Muscle layer of duodenum (tissue), 2 donors: ENCODE measurements at regions not wholly inside any gene's neighbourhood (a gene's known extent, or its start where the extent isn't known, plus 50 kb on each side); places are given as distances from the start of the nearest gene placed in this dataset.

ENCODE experiments used
- H3K27ac ChIP-seq: one replicate; pipeline ENCODE4 v1.7.0; 2013; ENCODE audit warnings: mild to moderate bottlenecking, low read length
- H3K27me3 ChIP-seq: one replicate; pipeline ENCODE4 v1.7.0; 2013; ENCODE audit warnings: low read depth, mild to moderate bottlenecking, control low read depth, low read length
- H3K36me3 ChIP-seq, 2 donors: one replicate each; pipeline ENCODE4 v1.7.0; 2013; ENCODE audit warnings: low read length in 2 of 2, control low read depth in 1 of 2, mild to moderate bottlenecking in 1 of 2; ENCODE audit not compliant: insufficient read depth in 2 of 2, control insufficient read depth in 1 of 2
- H3K4me1 ChIP-seq, 2 donors: one replicate each; pipeline ENCODE4 v1.7.0; 2013; ENCODE audit warnings: low read length in 2 of 2, mild to moderate bottlenecking in 2 of 2, control low read depth in 1 of 2, moderate library complexity in 1 of 2; ENCODE audit not compliant: insufficient read depth in 2 of 2, control insufficient read depth in 1 of 2
- H3K4me3 ChIP-seq, 2 donors: one replicate each; pipeline ENCODE4 v1.7.0; 2013; ENCODE audit warnings: low read length in 2 of 2, low read depth in 1 of 2, mild to moderate bottlenecking in 1 of 2
- H3K9me3 ChIP-seq, 2 donors: one replicate each; pipeline ENCODE4 v1.7.0; 2013; ENCODE audit warnings: low read length in 2 of 2, control low read depth in 1 of 2, mild to moderate bottlenecking in 1 of 2; ENCODE audit not compliant: control insufficient read depth in 1 of 2
- donor health status: healthy.

- H3K36me3 ChIP-seq: no peaks in the 10 kb centered on the region
- H3K4me1 ChIP-seq: no peaks in the 10 kb centered on the region
- no peaks in the 10 kb centered on the region for H3K27me3 ChIP-seq
- no peak overlapping the region for H3K4me3 ChIP-seq
- H3K9me3 ChIP-seq: no peaks in the 10 kb centered on the region
- no peak overlapping the region for H3K27ac ChIP-seq
Measured at GRCh38 chr4:161182913-161183312, 980.9 kb downstream of the FSTL5 start.

GRCh38 chr4:161178310-161178709 lies 985.5 kb downstream of the FSTL5 start:
- Histone ChIP-seq H3K27me3 (no peaks in the 10 kb centered on the region), H3K4me3 (no peak overlapping the region), H3K36me3 (no peaks in the 10 kb centered on the region), H3K9me3 (no peaks in the 10 kb centered on the region), H3K4me1 (no peaks in the 10 kb centered on the region), H3K27ac (no peak overlapping the region)

- Histone ChIP-seq H3K4me1 (no peaks in the 10 kb centered on the region), H3K9me3 (no peaks in the 10 kb centered on the region), H3K27ac (no peak overlapping the region), H3K36me3 (no peaks in the 10 kb centered on the region), H3K27me3 (no peaks in the 10 kb centered on the region), H3K4me3 (no peak overlapping the region)
Measured at GRCh38 chr4:161172396-161173026, 991.3 kb downstream of the FSTL5 start.

- Histone ChIP-seq H3K27ac (no peak overlapping the region), H3K4me3 (no peak overlapping the region), H3K9me3 (no peaks in the 10 kb centered on the region), H3K27me3 (no peaks in the 10 kb centered on the region), H3K36me3 (no peaks in the 10 kb centered on the region), H3K4me1 (no peaks in the 10 kb centered on the region)
Measured at GRCh38 chr4:161167539-161167938, 996.3 kb downstream of the FSTL5 start.

GRCh38 chr4:161160718-161161117 lies 1003.1 kb downstream of the FSTL5 start:
- H3K4me3 ChIP-seq: no peak overlapping the region
- H3K27me3 ChIP-seq: no peaks in the 10 kb centered on the region
- H3K9me3 ChIP-seq: no peaks in the 10 kb centered on the region
- no peaks in the 10 kb centered on the region for H3K4me1 ChIP-seq
- no peak overlapping the region for H3K27ac ChIP-seq
- no peaks in the 10 kb centered on the region for H3K36me3 ChIP-seq

- no peaks in the 10 kb centered on the region for H3K36me3 ChIP-seq
- H3K4me1 ChIP-seq: no peaks in the 10 kb centered on the region
- no peak overlapping the region for H3K4me3 ChIP-seq
- H3K27ac ChIP-seq: no peak overlapping the region
- H3K27me3 ChIP-seq: no peaks in the 10 kb centered on the region
- H3K9me3 ChIP-seq: no peaks in the 10 kb centered on the region
Measured at GRCh38 chr4:161148051-161148450, 1015.7 kb downstream of the FSTL5 start.

- H3K36me3 ChIP-seq: no peaks in the 10 kb centered on the region
- H3K9me3 ChIP-seq: no peaks in the 10 kb centered on the region
- no peak overlapping the region for H3K27ac ChIP-seq
- H3K4me1 ChIP-seq: no peaks in the 10 kb centered on the region
- H3K27me3 ChIP-seq: no peaks in the 10 kb centered on the region
- H3K4me3 ChIP-seq: no peak overlapping the region
Measured at GRCh38 chr4:161143375-161143774, 1020.4 kb downstream of the FSTL5 start.

GRCh38 chr4:161134795-161135194 lies 1029.0 kb downstream of the FSTL5 start:
- Histone ChIP-seq H3K4me3 (no peak overlapping the region), H3K9me3 (peaks cover 5 to 7% of the 10 kb centered on the region in 2 donors), H3K4me1 (no peaks in the 10 kb centered on the region), H3K27ac (no peak overlapping the region), H3K36me3 (no peaks in the 10 kb centered on the region), H3K27me3 (no peaks in the 10 kb centered on the region)

- no peaks in the 10 kb centered on the region for H3K4me1 ChIP-seq
- peaks cover 5 to 7% of the 10 kb centered on the region in 2 donors for H3K9me3 ChIP-seq
- no peak overlapping the region for H3K4me3 ChIP-seq
- no peaks in the 10 kb centered on the region for H3K36me3 ChIP-seq
- H3K27me3 ChIP-seq: no peaks in the 10 kb centered on the region
- no peak overlapping the region for H3K27ac ChIP-seq
Measured at GRCh38 chr4:161133586-161134276, 1030.1 kb downstream of the FSTL5 start.

GRCh38 chr4:161132715-161133425 lies 1030.9 kb downstream of the FSTL5 start:
- Histone ChIP-seq H3K9me3 (peaks cover 5 to 7% of the 10 kb centered on the region in 2 donors), H3K4me1 (no peaks in the 10 kb centered on the region), H3K27me3 (no peaks in the 10 kb centered on the region), H3K36me3 (no peaks in the 10 kb centered on the region), H3K27ac (no peak overlapping the region), H3K4me3 (no peak overlapping the region)

GRCh38 chr4:161121451-161121850 lies 1042.3 kb downstream of the FSTL5 start:
- no peak overlapping the region for H3K4me3 ChIP-seq
- H3K9me3 ChIP-seq: peaks cover 0 to 14% of the 10 kb centered on the region in 2 donors
- H3K36me3 ChIP-seq: no peaks in the 10 kb centered on the region
- H3K4me1 ChIP-seq: no peaks in the 10 kb centered on the region
- H3K27ac ChIP-seq: no peak overlapping the region
- H3K27me3 ChIP-seq: no peaks in the 10 kb centered on the region
